Activated CD4-positive, alpha-beta T cell treated with anti-CD3 and anti-CD28 coated beads for 36 hours (primary cell): ENCODE measurements at regions not wholly inside any gene's neighbourhood (a gene's known extent, or its start where the extent isn't known, plus 50 kb on each side); places are given as distances from the start of the nearest gene placed in this dataset.
"Not testable (repeated sequence)": the region's sequence is repeated elsewhere in the genome, so short reads cannot be mapped to it uniquely, and the experiment has no call there.

Source experiments
- ATAC-seq: fragments of 200-7000 bp; cut with Tn5 transposase; one replicate; pipeline ENCODE4 v1.10.0; 2021; ENCODE audit warnings: mild to moderate bottlenecking, moderate library complexity
- CTCF ChIA-PET: fragments of 350-600 bp; sonication (Branson Sonifier 250); formaldehyde crosslinking; loops from one replicate; lab custom pipeline; 2021; ENCODE audit warnings: antibody characterized with exemption; lab: Charles Lee
- POLR2A ChIA-PET: fragments of 350-600 bp; sonication (Branson Sonifier 250); formaldehyde crosslinking; loops from one replicate; lab custom pipeline; 2021; ENCODE audit warnings: antibody characterized with exemption, inconsistent platforms; lab: Charles Lee
- DNase-seq: peaks from one replicate; pipeline ENCODE4 v3.0.0-alpha.2; 2020
- H3K27ac Mint-ChIP-seq: one replicate; pipeline ENCODE4 v1.8.0; 2021; ENCODE audit warnings: mixed read lengths
- H3K27me3 Mint-ChIP-seq: one replicate; pipeline ENCODE4 v1.8.0; 2021; ENCODE audit warnings: mixed read lengths
- H3K36me3 Mint-ChIP-seq: one replicate; pipeline ENCODE4 v1.8.0; 2021; ENCODE audit warnings: low read depth, mixed read lengths
- H3K4me1 Mint-ChIP-seq: one replicate; pipeline ENCODE4 v1.8.0; 2021; ENCODE audit warnings: mixed read lengths
- H3K4me3 Mint-ChIP-seq: one replicate; pipeline ENCODE4 v1.8.0; 2021; ENCODE audit warnings: mild to moderate bottlenecking, moderate library complexity, mixed read lengths
- H3K9me3 Mint-ChIP-seq: one replicate; pipeline ENCODE4 v1.8.0; 2021; ENCODE audit warnings: low read depth, mixed read lengths
- intact Hi-C, 2 experiments: fragments of 100-400 bp; cut with DNase I in 1 of 2; cut with micrococcal nuclease in 1 of 2; formaldehyde crosslinking; loops; one replicate each; pipeline versions ENCODE4 v1.14.2 to v1.15.1; 2022 to 2024; cut with DNase I, micrococcal nuclease

- intact Hi-C loops, result loop anchor here in 1 of 2 experiments (10.0 kb wide), 1 partner anchor 835 kb away; no protein-coding TSS in a partner anchor
- no peak overlapping the region for H3K4me3 Mint-ChIP-seq
These were observed 455.7 kb downstream of the RAB38 start for GRCh38 chr11:87719326-87720073.

GRCh38 chr11:87712802-87713202 lies 462.4 kb downstream of the RAB38 start:
- ATAC-seq (no peak), DNase-seq (no peak)
- no peak overlapping the region for H3K4me3 Mint-ChIP-seq
- H3K36me3 Mint-ChIP-seq, result no peaks in the 10 kb centered on the region
- ChIA-PET CTCF (interaction anchor here (0.6 kb wide), 1 partner anchor 34 kb away, joined by 3 read pairs; no protein-coding TSS in a partner anchor), POLR2A (no interaction called here)
- H3K27ac Mint-ChIP-seq, result no peak overlapping the region
- no peaks in the 10 kb centered on the region for H3K4me1 Mint-ChIP-seq
- H3K27me3 Mint-ChIP-seq, result peaks cover 2% of the 10 kb centered on the region
- no peaks in the 10 kb centered on the region for H3K9me3 Mint-ChIP-seq
- intact Hi-C loops, result no loop called here

More at GRCh38 chr11:87719326-87720073, 455.7 kb downstream of the RAB38 start:
- DNase-seq (no peak), ATAC-seq (no peak)
- Mint-ChIP-seq H3K9me3 (no peaks in the 10 kb centered on the region), H3K36me3 (no peaks in the 10 kb centered on the region), H3K27me3 (peaks cover 5% of the 10 kb centered on the region), H3K27ac (no peak overlapping the region), H3K4me1 (no peaks in the 10 kb centered on the region)
- ChIA-PET CTCF (no interaction called here), POLR2A (no interaction called here)

GRCh38 chr11:87712391-87712790 lies 462.9 kb downstream of the RAB38 start:
- ATAC-seq (no peak), DNase-seq (no peak)
- H3K36me3 Mint-ChIP-seq, result no peaks in the 10 kb centered on the region
- H3K9me3 Mint-ChIP-seq, result no peaks in the 10 kb centered on the region
- no peak overlapping the region for H3K4me3 Mint-ChIP-seq
- ChIA-PET CTCF (no interaction called here), POLR2A (no interaction called here)
- H3K4me1 Mint-ChIP-seq, result no peaks in the 10 kb centered on the region
- H3K27me3 Mint-ChIP-seq, result peaks cover 2% of the 10 kb centered on the region
- H3K27ac Mint-ChIP-seq, result no peak overlapping the region
- intact Hi-C loops, result no loop called here

- ATAC-seq, POLR2A ChIA-PET, CTCF ChIA-PET: not testable (repeated sequence)
These were observed 471.7 kb downstream of the RAB38 start for GRCh38 chr11:87703589-87703988.

GRCh38 chr11:87675993-87676392 lies 499.2 kb downstream of the RAB38 start:
- DNase-seq, result no peak
- POLR2A ChIA-PET, result no interaction called here
- Mint-ChIP-seq H3K27ac (no peak overlapping the region), H3K4me1 (no peaks in the 10 kb centered on the region), H3K9me3 (no peaks in the 10 kb centered on the region), H3K27me3 (no peaks in the 10 kb centered on the region), H3K36me3 (no peaks in the 10 kb centered on the region), H3K4me3 (no peak overlapping the region)
- CTCF ChIA-PET, result no interaction called here
- intact Hi-C loops, result no loop called here
- no peak for ATAC-seq

More at GRCh38 chr11:87703589-87703988, 471.7 kb downstream of the RAB38 start:
- DNase-seq, H3K27me3 Mint-ChIP-seq, H3K4me3 Mint-ChIP-seq, H3K36me3 Mint-ChIP-seq, intact Hi-C loops, H3K4me1 Mint-ChIP-seq, H3K27ac Mint-ChIP-seq, H3K9me3 Mint-ChIP-seq: not testable (repeated sequence)

GRCh38 chr11:87666730-87667129 lies 508.5 kb downstream of the RAB38 start:
- CTCF ChIA-PET, result no interaction called here
- no peaks in the 10 kb centered on the region for H3K27me3 Mint-ChIP-seq
- ATAC-seq (no peak), DNase-seq (no peak)
- H3K4me1 Mint-ChIP-seq, result no peaks in the 10 kb centered on the region
- POLR2A ChIA-PET, result no interaction called here
- no peaks in the 10 kb centered on the region for H3K36me3 Mint-ChIP-seq
- intact Hi-C loops, result no loop called here
- H3K27ac Mint-ChIP-seq, result no peak overlapping the region
- H3K4me3 Mint-ChIP-seq, result no peak overlapping the region
- H3K9me3 Mint-ChIP-seq, result no peaks in the 10 kb centered on the region

- POLR2A ChIA-PET, result no interaction called here
- Mint-ChIP-seq H3K4me3 (no peak overlapping the region), H3K4me1 (no peaks in the 10 kb centered on the region), H3K27me3 (no peaks in the 10 kb centered on the region), H3K36me3 (no peaks in the 10 kb centered on the region), H3K27ac (no peak overlapping the region), H3K9me3 (no peaks in the 10 kb centered on the region)
- ATAC-seq, result no peak
- CTCF ChIA-PET, result no interaction called here
- intact Hi-C loops, result no loop called here
- DNase-seq, result no peak
These were observed 513.0 kb downstream of the RAB38 start for GRCh38 chr11:87662287-87662686.

GRCh38 chr11:87660926-87661660 lies 514.1 kb downstream of the RAB38 start:
- DNase-seq, result no peak
- CTCF ChIA-PET, result no interaction called here
- H3K36me3 Mint-ChIP-seq, result no peaks in the 10 kb centered on the region
- no peaks in the 10 kb centered on the region for H3K4me1 Mint-ChIP-seq
- no peak overlapping the region for H3K27ac Mint-ChIP-seq
- no peaks in the 10 kb centered on the region for H3K9me3 Mint-ChIP-seq
- H3K27me3 Mint-ChIP-seq, result no peaks in the 10 kb centered on the region
- intact Hi-C loops, result no loop called here
- no peak for ATAC-seq
- H3K4me3 Mint-ChIP-seq, result no peak overlapping the region
- POLR2A ChIA-PET, result no interaction called here

GRCh38 chr11:87659807-87660206 lies 515.4 kb downstream of the RAB38 start:
- CTCF ChIA-PET, result interaction anchor here (0.5 kb wide), 1 partner anchor 601 kb away, joined by 3 read pairs; no protein-coding TSS in a partner anchor
- intact Hi-C loops, result no loop called here

GRCh38 chr11:87645626-87646025 lies 529.6 kb downstream of the RAB38 start:
- ChIA-PET POLR2A (no interaction called here), CTCF (no interaction called here)
- no peak for DNase-seq
- Mint-ChIP-seq H3K36me3 (no peaks in the 10 kb centered on the region), H3K4me3 (no peak overlapping the region), H3K9me3 (peaks cover 3% of the 10 kb centered on the region), H3K27ac (no peak overlapping the region), H3K4me1 (no peaks in the 10 kb centered on the region), H3K27me3 (peaks cover 1% of the 10 kb centered on the region)
- intact Hi-C loops, result no loop called here
- ATAC-seq, result no peak

More at GRCh38 chr11:87659807-87660206, 515.4 kb downstream of the RAB38 start:
- POLR2A ChIA-PET, result no interaction called here
- ATAC-seq (no peak), DNase-seq (no peak)
- Mint-ChIP-seq H3K27me3 (no peaks in the 10 kb centered on the region), H3K27ac (no peak overlapping the region), H3K4me3 (no peak overlapping the region), H3K4me1 (no peaks in the 10 kb centered on the region), H3K36me3 (no peaks in the 10 kb centered on the region), H3K9me3 (no peaks in the 10 kb centered on the region)

GRCh38 chr11:87639753-87640364 lies 535.4 kb downstream of the RAB38 start:
- H3K4me1 Mint-ChIP-seq, result no peaks in the 10 kb centered on the region

More at GRCh38 chr11:87639753-87640364, 535.4 kb downstream of the RAB38 start:
- ATAC-seq (no peak), DNase-seq (no peak)
- H3K36me3 Mint-ChIP-seq, result no peaks in the 10 kb centered on the region
- CTCF ChIA-PET, result no interaction called here
- no peaks in the 10 kb centered on the region for H3K27me3 Mint-ChIP-seq
- H3K9me3 Mint-ChIP-seq, result no peaks in the 10 kb centered on the region
- H3K4me3 Mint-ChIP-seq, result no peak overlapping the region
- POLR2A ChIA-PET, result no interaction called here
- intact Hi-C loops, result no loop called here
- no peak overlapping the region for H3K27ac Mint-ChIP-seq
